ENCODE measurements at regions not wholly inside any gene's neighbourhood (a gene's known extent, or its start where the extent isn't known, plus 50 kb on each side); places are given as distances from the start of the nearest gene placed in this dataset.

DNA sequence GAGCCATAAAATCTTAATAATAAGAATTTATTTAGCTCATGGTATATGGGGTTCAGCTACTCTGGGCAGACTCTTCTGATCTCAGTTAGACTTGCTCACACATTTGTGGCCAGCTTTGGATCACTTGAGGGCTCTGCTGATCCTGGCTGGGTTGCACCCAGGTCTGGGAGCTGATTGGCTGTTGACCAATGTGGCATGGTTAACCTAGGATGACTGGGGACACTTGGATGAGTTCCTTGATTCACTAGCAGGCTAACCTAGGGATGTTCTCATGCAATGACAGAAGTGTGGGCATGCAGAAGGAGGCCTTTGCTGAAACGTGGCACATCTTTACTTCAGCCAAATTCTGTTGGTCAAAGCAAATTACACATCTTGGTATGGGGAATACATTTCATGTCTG lies 569.5 kb downstream of the UTRN start:
- 91% methylated on average over 1 of the region's 1 CpG for WGBS
- peaks cover 0 to 9% of the 10 kb centered on the region in 2 donors for H3K36me3 ChIP-seq (ENCODE audit: control insufficient read depth in 2 of 2, insufficient read depth in 2 of 2, low read length in 1 of 2)
- DNase-seq (ENCODE audit: low read depth in 6 of 9, low spot score in 9 of 9), result no peak
- H3K9me3 ChIP-seq (ENCODE audit: control insufficient read depth in 2 of 2, insufficient read depth in 1 of 2, low read length in 1 of 2), result no peaks in the 10 kb centered on the region
- no peaks in the 10 kb centered on the region for H3K27me3 ChIP-seq (ENCODE audit: control insufficient read depth in 2 of 2, insufficient read depth in 1 of 2, low read length in 1 of 2)
- no peak overlapping the region for H3K27ac ChIP-seq (ENCODE audit: low read depth in 1 of 2, low read length in 1 of 2)
- no peaks in the 10 kb centered on the region for H3K4me1 ChIP-seq (ENCODE audit: control insufficient read depth in 2 of 2, insufficient read depth in 2 of 2, low read length in 2 of 2)
- H3K4me3 ChIP-seq (ENCODE audit: low read length in 2 of 2), result no peak overlapping the region

DNA sequence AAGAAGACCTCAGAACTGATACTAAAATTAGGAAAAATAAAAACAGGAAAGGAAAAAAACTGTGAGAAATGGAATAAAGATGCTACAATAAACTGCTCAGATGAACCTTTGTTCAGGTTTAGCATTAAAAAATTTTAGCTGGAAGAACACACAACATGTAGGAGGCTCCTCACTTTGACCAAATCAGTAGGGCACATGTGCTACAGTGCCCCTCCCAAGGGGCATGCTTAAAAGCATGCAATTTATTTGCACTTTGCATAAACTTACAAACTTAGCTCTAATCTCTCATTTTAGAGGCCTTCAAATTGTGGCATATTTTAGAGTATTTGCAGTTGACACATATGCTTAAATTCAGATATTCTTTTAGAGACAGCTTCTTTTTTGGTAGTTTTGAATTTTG lies 570.2 kb downstream of the UTRN start:
- H3K27ac ChIP-seq (ENCODE audit: low read depth in 1 of 2, low read length in 1 of 2), result no peak overlapping the region
- peaks cover 0 to 7% of the 10 kb centered on the region in 2 donors for H3K36me3 ChIP-seq (ENCODE audit: control insufficient read depth in 2 of 2, insufficient read depth in 2 of 2, low read length in 1 of 2)
- no peaks in the 10 kb centered on the region for H3K27me3 ChIP-seq (ENCODE audit: control insufficient read depth in 2 of 2, insufficient read depth in 1 of 2, low read length in 1 of 2)
- no peak for DNase-seq (ENCODE audit: low read depth in 6 of 9, low spot score in 9 of 9)
- no peaks in the 10 kb centered on the region for H3K9me3 ChIP-seq (ENCODE audit: control insufficient read depth in 2 of 2, insufficient read depth in 1 of 2, low read length in 1 of 2)
- H3K4me1 ChIP-seq (ENCODE audit: control insufficient read depth in 2 of 2, insufficient read depth in 2 of 2, low read length in 2 of 2), result no peaks in the 10 kb centered on the region
- no peak overlapping the region for H3K4me3 ChIP-seq (ENCODE audit: low read length in 2 of 2)

DNA sequence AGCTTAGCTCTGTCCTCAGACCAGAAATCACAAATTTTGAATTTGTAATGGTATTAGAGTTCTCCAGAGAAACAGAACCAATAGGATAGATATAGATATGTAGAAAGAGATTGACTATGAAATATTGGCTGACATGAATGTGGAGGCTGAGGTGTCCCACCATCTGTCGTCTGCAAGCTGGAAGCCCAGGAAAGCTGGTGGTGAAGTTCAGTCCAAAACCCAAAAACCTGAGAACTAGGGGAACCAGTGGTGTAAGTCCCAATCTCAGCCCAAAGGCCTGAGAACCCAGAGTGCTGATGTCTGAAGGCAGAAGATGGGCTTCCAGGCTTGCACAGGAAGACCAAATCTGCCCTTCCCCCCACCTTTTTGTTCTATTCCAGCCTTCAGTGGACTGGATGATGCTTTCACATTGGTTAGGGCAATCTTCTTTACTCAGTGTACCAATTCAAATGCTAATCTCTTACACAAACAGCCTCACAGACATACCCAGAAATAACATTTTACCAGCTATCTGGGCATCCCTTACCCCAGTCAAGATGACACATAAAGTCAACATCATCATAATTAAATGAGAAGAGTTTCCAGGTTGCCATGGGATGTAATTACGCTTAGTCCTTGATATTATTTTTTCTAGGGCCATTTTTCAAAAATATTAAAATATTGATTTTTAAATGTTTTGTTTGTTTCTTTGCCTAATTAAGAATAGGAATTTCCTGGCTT lies 570.8 kb downstream of the UTRN start:
- DNase-seq (ENCODE audit: low read depth in 6 of 9, low spot score in 9 of 9), result no peak
- peaks cover 0 to under 1% of the 10 kb centered on the region in 2 donors for H3K36me3 ChIP-seq (ENCODE audit: control insufficient read depth in 2 of 2, insufficient read depth in 2 of 2, low read length in 1 of 2)
- H3K9me3 ChIP-seq (ENCODE audit: control insufficient read depth in 2 of 2, insufficient read depth in 1 of 2, low read length in 1 of 2), result no peaks in the 10 kb centered on the region
- WGBS, result 97% methylated on average over 2 of the region's 2 CpGs
- no peak overlapping the region for H3K4me3 ChIP-seq (ENCODE audit: low read length in 2 of 2)
- no peak overlapping the region for H3K27ac ChIP-seq (ENCODE audit: low read depth in 1 of 2, low read length in 1 of 2)
- H3K4me1 ChIP-seq (ENCODE audit: control insufficient read depth in 2 of 2, insufficient read depth in 2 of 2, low read length in 2 of 2), result no peaks in the 10 kb centered on the region
- no peaks in the 10 kb centered on the region for H3K27me3 ChIP-seq (ENCODE audit: control insufficient read depth in 2 of 2, insufficient read depth in 1 of 2, low read length in 1 of 2)

DNA sequence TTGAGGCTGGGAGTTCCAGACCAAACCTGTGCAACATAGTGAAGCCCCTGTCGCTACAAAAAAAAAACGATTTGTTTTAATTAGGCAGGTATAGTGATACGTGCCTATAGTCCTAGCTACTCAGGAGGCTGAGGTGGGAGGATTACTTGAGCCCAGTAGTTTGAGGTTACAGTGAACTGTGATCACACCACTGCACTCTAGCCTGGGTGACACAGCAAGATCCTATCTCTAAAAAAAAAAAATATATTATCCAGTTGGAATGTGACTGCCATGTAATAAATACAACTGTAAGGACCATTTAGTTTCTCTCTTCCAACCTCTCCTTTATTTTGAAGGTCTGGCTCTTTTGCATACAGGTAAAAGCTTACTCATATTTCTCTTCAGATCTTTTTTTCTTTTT lies 571.5 kb downstream of the UTRN start:
- Histone ChIP-seq H3K36me3 (ENCODE audit: control insufficient read depth in 2 of 2, insufficient read depth in 2 of 2, low read length in 1 of 2) (no peaks in the 10 kb centered on the region), H3K27me3 (ENCODE audit: control insufficient read depth in 2 of 2, insufficient read depth in 1 of 2, low read length in 1 of 2) (no peaks in the 10 kb centered on the region), H3K27ac (ENCODE audit: low read depth in 1 of 2, low read length in 1 of 2) (no peak overlapping the region), H3K4me3 (ENCODE audit: low read length in 2 of 2) (no peak overlapping the region), H3K4me1 (ENCODE audit: control insufficient read depth in 2 of 2, insufficient read depth in 2 of 2, low read length in 2 of 2) (no peaks in the 10 kb centered on the region), H3K9me3 (ENCODE audit: control insufficient read depth in 2 of 2, insufficient read depth in 1 of 2, low read length in 1 of 2) (no peaks in the 10 kb centered on the region)
- WGBS, result 96% methylated on average over 3 of the region's 3 CpGs
- DNase-seq (ENCODE audit: low read depth in 6 of 9, low spot score in 9 of 9), result no peak

DNA sequence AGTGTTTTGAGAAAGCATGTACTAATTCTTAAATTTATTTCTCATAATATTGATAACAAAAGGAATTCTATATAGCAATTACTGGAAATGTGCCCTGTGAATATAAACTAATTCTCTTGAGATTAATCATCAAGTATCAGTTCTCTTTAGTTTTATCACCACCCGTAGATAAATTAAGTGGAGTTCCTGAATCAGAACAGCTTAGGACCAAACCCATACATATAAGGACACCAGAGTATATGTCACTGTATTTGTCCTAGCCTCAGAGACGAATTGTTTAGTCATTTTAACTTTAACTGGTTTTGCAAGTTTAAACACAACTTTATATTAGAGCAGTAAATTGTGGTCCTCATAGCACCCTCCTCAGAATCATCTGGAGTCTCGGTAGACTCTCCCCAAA lies 572.0 kb downstream of the UTRN start:
- no peak for DNase-seq (ENCODE audit: low read depth in 6 of 9, low spot score in 9 of 9)
- Histone ChIP-seq H3K4me1 (ENCODE audit: control insufficient read depth in 2 of 2, insufficient read depth in 2 of 2, low read length in 2 of 2) (no peaks in the 10 kb centered on the region), H3K27me3 (ENCODE audit: control insufficient read depth in 2 of 2, insufficient read depth in 1 of 2, low read length in 1 of 2) (no peaks in the 10 kb centered on the region), H3K36me3 (ENCODE audit: control insufficient read depth in 2 of 2, insufficient read depth in 2 of 2, low read length in 1 of 2) (no peaks in the 10 kb centered on the region), H3K9me3 (ENCODE audit: control insufficient read depth in 2 of 2, insufficient read depth in 1 of 2, low read length in 1 of 2) (no peaks in the 10 kb centered on the region), H3K4me3 (ENCODE audit: low read length in 2 of 2) (no peak overlapping the region), H3K27ac (ENCODE audit: low read depth in 1 of 2, low read length in 1 of 2) (no peak overlapping the region)
- WGBS, result 88% methylated on average over 3 of the region's 3 CpGs

DNA sequence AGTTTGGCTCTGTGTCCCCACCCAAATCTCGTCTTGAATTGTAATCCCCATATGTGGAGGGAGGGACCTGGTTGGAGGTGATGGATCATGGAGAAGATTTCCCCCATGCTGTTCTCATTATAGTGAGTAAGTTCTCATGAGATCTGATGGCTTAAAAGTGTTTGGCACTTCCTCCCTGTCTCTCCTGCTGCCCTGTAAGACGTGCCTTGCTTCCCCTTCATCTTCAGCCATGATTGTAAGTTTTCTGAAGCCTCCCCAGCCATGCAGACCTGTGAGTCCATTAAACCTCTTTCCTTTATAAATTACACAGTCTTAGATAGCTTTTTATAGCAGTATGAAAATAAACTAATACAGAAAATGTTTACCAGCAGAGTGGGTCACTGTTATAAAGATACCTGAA lies 577.6 kb downstream of the UTRN start:
- Histone ChIP-seq H3K4me1 (ENCODE audit: control insufficient read depth in 2 of 2, insufficient read depth in 2 of 2, low read length in 2 of 2) (no peaks in the 10 kb centered on the region), H3K36me3 (ENCODE audit: control insufficient read depth in 2 of 2, insufficient read depth in 2 of 2, low read length in 1 of 2) (no peaks in the 10 kb centered on the region), H3K9me3 (ENCODE audit: control insufficient read depth in 2 of 2, insufficient read depth in 1 of 2, low read length in 1 of 2) (peaks cover 0 to 8% of the 10 kb centered on the region in 2 donors), H3K27ac (ENCODE audit: low read depth in 1 of 2, low read length in 1 of 2) (no peak overlapping the region), H3K27me3 (ENCODE audit: control insufficient read depth in 2 of 2, insufficient read depth in 1 of 2, low read length in 1 of 2) (no peaks in the 10 kb centered on the region), H3K4me3 (ENCODE audit: low read length in 2 of 2) (no peak overlapping the region)
- 90% methylated on average over 2 of the region's 2 CpGs for WGBS
- no peak for DNase-seq (ENCODE audit: low read depth in 6 of 9, low spot score in 9 of 9)

DNA sequence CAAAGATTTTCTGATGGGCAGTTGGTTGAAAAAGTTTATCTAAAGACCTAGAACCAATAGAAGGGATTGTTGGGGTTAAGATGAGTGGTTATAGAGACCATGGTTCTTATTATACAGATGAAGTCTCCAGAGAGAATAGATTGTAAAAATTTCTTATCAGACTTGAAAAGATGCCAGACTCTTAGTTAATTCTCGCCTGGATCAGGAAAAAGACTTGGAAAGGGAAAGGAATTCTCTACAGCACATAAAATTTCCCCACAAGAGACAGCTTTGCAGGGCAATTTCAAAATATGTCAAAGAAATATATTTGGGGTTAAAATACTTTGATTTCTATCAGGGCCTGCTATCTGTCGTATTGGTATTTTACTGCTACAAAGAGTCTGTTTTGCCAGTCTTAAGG lies 582.6 kb downstream of the UTRN start:
- DNase-seq (ENCODE audit: low read depth in 6 of 9, low spot score in 9 of 9), result no peak
- Histone ChIP-seq H3K4me1 (ENCODE audit: control insufficient read depth in 2 of 2, insufficient read depth in 2 of 2, low read length in 2 of 2) (no peaks in the 10 kb centered on the region), H3K4me3 (ENCODE audit: low read length in 2 of 2) (no peak overlapping the region), H3K27me3 (ENCODE audit: control insufficient read depth in 2 of 2, insufficient read depth in 1 of 2, low read length in 1 of 2) (no peaks in the 10 kb centered on the region), H3K36me3 (ENCODE audit: control insufficient read depth in 2 of 2, insufficient read depth in 2 of 2, low read length in 1 of 2) (no peaks in the 10 kb centered on the region), H3K9me3 (ENCODE audit: control insufficient read depth in 2 of 2, insufficient read depth in 1 of 2, low read length in 1 of 2) (peaks cover 0 to 8% of the 10 kb centered on the region in 2 donors), H3K27ac (ENCODE audit: low read depth in 1 of 2, low read length in 1 of 2) (no peak overlapping the region)
- 93% methylated on average over 2 of the region's 2 CpGs for WGBS

DNA sequence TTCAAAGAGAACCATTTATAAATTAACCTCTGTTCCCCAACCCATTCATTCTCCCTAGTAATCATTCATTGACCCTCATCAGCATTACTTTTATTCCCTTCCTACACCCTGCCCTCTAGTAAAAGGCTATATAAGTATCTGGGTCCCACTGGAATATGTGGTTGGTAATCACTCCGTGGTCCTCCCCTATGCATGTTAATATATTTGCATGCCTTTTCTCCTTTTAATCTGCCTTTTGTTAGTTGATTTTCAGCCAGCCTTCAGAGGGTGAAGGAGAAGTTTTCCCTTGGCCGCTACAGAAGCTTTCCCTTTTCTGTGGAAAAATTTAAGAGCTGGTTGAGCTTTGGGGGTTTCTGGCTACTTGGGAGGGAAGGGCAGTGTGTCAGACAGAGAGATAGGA lies 585.6 kb downstream of the UTRN start:
- no peak for DNase-seq (ENCODE audit: low read depth in 6 of 9, low spot score in 9 of 9)
- 61% methylated on average over 2 of the region's 2 CpGs for WGBS
- no peaks in the 10 kb centered on the region for H3K9me3 ChIP-seq (ENCODE audit: control insufficient read depth in 2 of 2, insufficient read depth in 1 of 2, low read length in 1 of 2)

DNA sequence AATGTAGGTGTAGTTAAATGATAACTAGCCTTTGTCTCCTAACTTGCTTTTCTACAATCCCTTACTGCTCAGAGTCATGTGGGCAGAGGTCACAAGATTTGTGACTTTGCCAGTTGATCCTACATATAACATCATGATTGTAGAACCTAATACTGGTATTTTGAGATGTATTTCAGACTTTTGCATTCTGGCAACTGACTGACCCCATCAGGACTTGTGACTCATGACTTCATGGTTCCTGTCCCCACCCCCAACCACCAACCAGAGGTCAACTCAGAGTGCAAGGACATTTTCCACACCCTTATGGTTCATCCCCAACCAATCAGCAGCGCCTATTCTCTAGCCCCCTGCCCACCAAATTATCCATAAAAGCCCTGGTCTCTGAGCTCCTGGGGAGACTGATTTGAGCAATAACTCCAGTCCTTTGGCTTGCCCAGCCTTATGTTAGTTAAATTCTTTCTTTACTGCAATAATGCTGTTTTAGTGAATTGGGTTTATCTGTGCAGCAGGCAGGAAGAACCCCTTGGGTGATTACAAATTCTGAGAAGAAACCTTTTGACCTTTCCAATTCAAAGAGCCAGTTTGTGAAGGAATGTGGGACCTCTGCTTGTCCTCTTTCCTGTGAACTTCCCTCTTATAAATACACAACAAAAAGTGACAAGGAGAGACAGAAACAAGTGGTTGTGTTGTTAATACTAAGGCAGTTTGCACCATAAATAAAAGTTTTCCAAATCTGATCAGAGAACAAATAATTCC lies 588.7 kb downstream of the UTRN start:
- H3K4me3 ChIP-seq (ENCODE audit: low read length in 2 of 2), result no peak overlapping the region
- H3K27me3 ChIP-seq (ENCODE audit: control insufficient read depth in 2 of 2, insufficient read depth in 1 of 2, low read length in 1 of 2), result no peaks in the 10 kb centered on the region
- H3K4me1 ChIP-seq (ENCODE audit: control insufficient read depth in 2 of 2, insufficient read depth in 2 of 2, low read length in 2 of 2), result peaks cover 0 to 3% of the 10 kb centered on the region in 2 donors
- no peaks in the 10 kb centered on the region for H3K9me3 ChIP-seq (ENCODE audit: control insufficient read depth in 2 of 2, insufficient read depth in 1 of 2, low read length in 1 of 2)
- no peak overlapping the region for H3K27ac ChIP-seq (ENCODE audit: low read depth in 1 of 2, low read length in 1 of 2)
- H3K36me3 ChIP-seq (ENCODE audit: control insufficient read depth in 2 of 2, insufficient read depth in 2 of 2, low read length in 1 of 2), result no peaks in the 10 kb centered on the region
- WGBS, result 95% methylated on average over 1 of the region's 1 CpG
- DNase-seq (ENCODE audit: low read depth in 6 of 9, low spot score in 9 of 9), result no peak

More for the DNA sequence above, 585.6 kb downstream of the UTRN start:
- Histone ChIP-seq H3K27me3 (ENCODE audit: control insufficient read depth in 2 of 2, insufficient read depth in 1 of 2, low read length in 1 of 2) (no peaks in the 10 kb centered on the region), H3K4me1 (ENCODE audit: control insufficient read depth in 2 of 2, insufficient read depth in 2 of 2, low read length in 2 of 2) (no peaks in the 10 kb centered on the region), H3K27ac (ENCODE audit: low read depth in 1 of 2, low read length in 1 of 2) (no peak overlapping the region), H3K4me3 (ENCODE audit: low read length in 2 of 2) (no peak overlapping the region), H3K36me3 (ENCODE audit: control insufficient read depth in 2 of 2, insufficient read depth in 2 of 2, low read length in 1 of 2) (no peaks in the 10 kb centered on the region)
